ENCODE measurements at regions not wholly inside any gene's neighbourhood (a gene's known extent, or its start where the extent isn't known, plus 50 kb on each side); places are given as distances from the start of the nearest gene placed in this dataset.
A peak's percentile ranks its signal among the peaks of the same experiment; 100 is the strongest.

- in situ Hi-C loops (cut with HindIII; ENCODE audit: low pct_ligation_motif_present, low sequenced_read_pairs), result no loop called here
- H3K27ac ChIP-seq, result peak overlapping the region; percentile 98
- TF ChIP-seq, protein P1, sequence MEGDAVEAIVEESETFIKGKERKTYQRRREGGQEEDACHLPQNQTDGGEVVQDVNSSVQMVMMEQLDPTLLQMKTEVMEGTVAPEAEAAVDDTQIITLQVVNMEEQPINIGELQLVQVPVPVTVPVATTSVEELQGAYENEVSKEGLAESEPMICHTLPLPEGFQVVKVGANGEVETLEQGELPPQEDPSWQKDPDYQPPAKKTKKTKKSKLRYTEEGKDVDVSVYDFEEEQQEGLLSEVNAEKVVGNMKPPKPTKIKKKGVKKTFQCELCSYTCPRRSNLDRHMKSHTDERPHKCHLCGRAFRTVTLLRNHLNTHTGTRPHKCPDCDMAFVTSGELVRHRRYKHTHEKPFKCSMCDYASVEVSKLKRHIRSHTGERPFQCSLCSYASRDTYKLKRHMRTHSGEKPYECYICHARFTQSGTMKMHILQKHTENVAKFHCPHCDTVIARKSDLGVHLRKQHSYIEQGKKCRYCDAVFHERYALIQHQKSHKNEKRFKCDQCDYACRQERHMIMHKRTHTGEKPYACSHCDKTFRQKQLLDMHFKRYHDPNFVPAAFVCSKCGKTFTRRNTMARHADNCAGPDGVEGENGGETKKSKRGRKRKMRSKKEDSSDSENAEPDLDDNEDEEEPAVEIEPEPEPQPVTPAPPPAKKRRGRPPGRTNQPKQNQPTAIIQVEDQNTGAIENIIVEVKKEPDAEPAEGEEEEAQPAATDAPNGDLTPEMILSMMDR (IDR thresholded peaks at IDR 0.05; ENCODE audit: low read depth, low read length, missing control alignments), result no peak
- no peaks in the 10 kb centered on the region for H3K36me3 ChIP-seq (replicated peaks)
- H3K27me3 ChIP-seq (replicated peaks), result no peaks in the 10 kb centered on the region
- DNase-seq, result peak; percentile 55
- H3K4me3 ChIP-seq (ENCODE audit: low read depth, low read length), result no peak overlapping the region
These were observed 55.8 kb upstream of the ABL1 start for GRCh38 chr9:130779153-130779855.

- H3K27me3 ChIP-seq (replicated peaks), result no peaks in the 10 kb centered on the region
- in situ Hi-C loops (cut with HindIII; ENCODE audit: low pct_ligation_motif_present, low sequenced_read_pairs), result no loop called here
- TF ChIP-seq, protein P1 (IDR thresholded peaks at IDR 0.05; ENCODE audit: low read depth, low read length, missing control alignments), result no peak
- DNase-seq, result no peak
- no peaks in the 10 kb centered on the region for H3K36me3 ChIP-seq (replicated peaks)
- H3K27ac ChIP-seq, result peak overlapping the region; percentile 98
- H3K4me3 ChIP-seq (ENCODE audit: low read depth, low read length), result peak overlapping the region; percentile 2
These were observed 54.6 kb upstream of the ABL1 start for GRCh38 chr9:130780415-130780814.

DNA sequence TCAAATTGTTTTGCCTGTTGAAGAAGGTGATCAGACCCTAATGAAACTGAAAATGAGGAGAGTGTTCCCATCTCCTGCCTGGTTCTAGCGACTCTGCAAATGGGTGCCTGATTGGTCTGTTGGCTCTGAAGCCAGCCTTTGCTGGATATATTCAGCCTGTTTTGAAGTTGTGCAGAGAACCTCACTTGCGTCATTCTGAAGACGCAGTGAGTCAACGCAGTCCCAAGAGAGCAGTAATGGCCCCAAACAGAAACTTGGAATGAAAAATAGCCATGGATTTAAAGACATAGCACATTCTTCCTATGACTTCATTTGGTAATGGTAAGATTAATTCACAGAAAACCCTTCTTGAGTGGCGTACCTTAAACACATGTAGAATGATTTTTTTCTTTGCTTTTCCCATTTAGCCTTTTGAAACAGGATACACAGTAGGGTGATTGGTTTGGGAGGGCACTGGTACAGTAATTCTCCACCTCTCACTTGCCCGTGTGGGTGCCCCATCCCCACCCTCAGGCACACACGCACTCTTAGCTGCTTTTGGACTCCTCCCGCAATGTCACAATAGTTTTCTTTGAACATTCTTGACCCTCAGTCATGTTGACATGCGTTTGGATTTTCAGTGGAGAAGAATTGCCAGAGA lies 54.1 kb upstream of the ABL1 start:
- in situ Hi-C loops (cut with HindIII; ENCODE audit: low pct_ligation_motif_present, low sequenced_read_pairs), result no loop called here
- H3K27ac ChIP-seq, result peak overlapping the region; percentile 98
- TF ChIP-seq, protein P1 (IDR thresholded peaks at IDR 0.05; ENCODE audit: low read depth, low read length, missing control alignments), result no peak

DNA sequence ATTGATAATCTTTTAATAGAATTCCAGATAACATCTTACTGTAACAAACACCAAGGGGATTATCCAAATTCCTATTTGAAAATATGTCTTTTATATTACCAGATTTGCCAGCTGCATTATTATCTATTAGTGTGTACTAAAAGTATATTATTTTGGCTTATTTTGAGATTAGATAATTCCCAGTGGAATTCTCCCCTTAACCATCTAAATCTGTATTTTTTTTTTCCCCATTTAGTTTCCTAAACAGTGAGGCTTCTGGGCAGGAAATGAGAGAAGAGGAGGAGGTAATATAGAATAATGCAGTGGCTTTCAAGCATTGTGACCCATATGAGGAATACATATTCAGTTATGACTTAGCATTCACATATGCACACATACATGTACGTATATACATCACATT lies 53.5 kb upstream of the ABL1 start:
- H3K27me3 ChIP-seq (replicated peaks), result no peaks in the 10 kb centered on the region
- TF ChIP-seq, protein P1 (IDR thresholded peaks at IDR 0.05; ENCODE audit: low read depth, low read length, missing control alignments), result no peak
- in situ Hi-C loops (cut with HindIII; ENCODE audit: low pct_ligation_motif_present, low sequenced_read_pairs), result no loop called here
- no peak for DNase-seq
- peak overlapping the region; percentile 98 for H3K27ac ChIP-seq
- no peaks in the 10 kb centered on the region for H3K36me3 ChIP-seq (replicated peaks)
- H3K4me3 ChIP-seq (ENCODE audit: low read depth, low read length), result no peak overlapping the region

More for the DNA sequence above, 54.1 kb upstream of the ABL1 start:
- peak; percentile 97 for DNase-seq
- peak overlapping the region; percentile 30 for H3K4me3 ChIP-seq (ENCODE audit: low read depth, low read length)
- H3K36me3 ChIP-seq (replicated peaks), result no peaks in the 10 kb centered on the region
- H3K27me3 ChIP-seq (replicated peaks), result no peaks in the 10 kb centered on the region

GRCh38 chr9:130782886-130783530 lies 52.0 kb upstream of the ABL1 start:
- in situ Hi-C loops (cut with HindIII; ENCODE audit: low pct_ligation_motif_present, low sequenced_read_pairs), result no loop called here

More at GRCh38 chr9:130782886-130783530, 52.0 kb upstream of the ABL1 start:
- TF ChIP-seq, protein P1 (IDR thresholded peaks at IDR 0.05; ENCODE audit: low read depth, low read length, missing control alignments), result no peak
- no peak for DNase-seq
- no peaks in the 10 kb centered on the region for H3K36me3 ChIP-seq (replicated peaks)
- no peak overlapping the region for H3K4me3 ChIP-seq (ENCODE audit: low read depth, low read length)
- H3K27me3 ChIP-seq (replicated peaks), result peaks cover 2% of the 10 kb centered on the region
- H3K27ac ChIP-seq, result peak overlapping the region; percentile 98
